Fibroblast of upper back skin (primary cell): ENCODE measurements at regions not wholly inside any gene's neighbourhood (a gene's known extent, or its start where the extent isn't known, plus 50 kb on each side); places are given as distances from the start of the nearest gene placed in this dataset.
"Not testable (repeated sequence)": the region's sequence is repeated elsewhere in the genome, so short reads cannot be mapped to it uniquely, and the experiment has no call there.

Experiments
- DNase-seq: peaks from one replicate; pipeline ENCODE4 v3.0.0-alpha.2; 2013

- no peak for DNase-seq
Measured at GRCh38 chr10:124262971-124263370, 155.8 kb downstream of the OAT start.

- DNase-seq = no peak
Measured at GRCh38 chr10:124262234-124262865, 156.4 kb downstream of the OAT start.

- no peak for DNase-seq
Measured at GRCh38 chr10:124259139-124259825, 159.4 kb downstream of the OAT start.

GRCh38 chr10:124257781-124258180, 160.9 kb downstream of the OAT start:
- DNase-seq = no peak

GRCh38 chr10:124256151-124256550, 162.6 kb downstream of the OAT start:
- DNase-seq = no peak

GRCh38 chr10:124255556-124255955, 162.2 kb upstream of the CHST15 start:
- DNase-seq = no peak

- no peak for DNase-seq
Measured at GRCh38 chr10:124254490-124254889, 161.1 kb upstream of the CHST15 start.

- DNase-seq = no peak
Measured at GRCh38 chr10:124253006-124253405, 159.6 kb upstream of the CHST15 start.

- DNase-seq = no peak
Measured at GRCh38 chr10:124252097-124252715, 158.8 kb upstream of the CHST15 start.

GRCh38 chr10:124251317-124252065, 158.1 kb upstream of the CHST15 start:
- DNase-seq = no peak

- DNase-seq = no peak
Measured at GRCh38 chr10:124250506-124250905, 157.1 kb upstream of the CHST15 start.

GRCh38 chr10:124249812-124250432, 156.5 kb upstream of the CHST15 start:
- no peak for DNase-seq

GRCh38 chr10:124249196-124249595, 155.8 kb upstream of the CHST15 start:
- DNase-seq = no peak

GRCh38 chr10:124248056-124249045, 155.0 kb upstream of the CHST15 start:
- DNase-seq = no peak

- no peak for DNase-seq
Measured at GRCh38 chr10:124245806-124246440, 152.5 kb upstream of the CHST15 start.

GRCh38 chr10:124245191-124245590, 151.8 kb upstream of the CHST15 start:
- DNase-seq = no peak

- DNase-seq = no peak
Measured at GRCh38 chr10:124244256-124244877, 151.0 kb upstream of the CHST15 start.

- no peak for DNase-seq
Measured at GRCh38 chr10:124243702-124244121, 150.3 kb upstream of the CHST15 start.

- DNase-seq = no peak
Measured at GRCh38 chr10:124242791-124243190, 149.4 kb upstream of the CHST15 start.

GRCh38 chr10:124242365-124242764, 149.0 kb upstream of the CHST15 start:
- DNase-seq = no peak

- not testable (repeated sequence) for DNase-seq
Measured at GRCh38 chr10:124241510-124241909, 148.1 kb upstream of the CHST15 start.
